ENCODE measurements at regions not wholly inside any gene's neighbourhood (a gene's known extent, or its start where the extent isn't known, plus 50 kb on each side); places are given as distances from the start of the nearest gene placed in this dataset.

GRCh38 chr16:59848296-59848695 lies 1114.2 kb upstream of the GOT2 start (continued):
- TF ChIP-seq SMARCA4 (IDR thresholded peaks at IDR 0.05) (no peak), ZNF551 (CRISPR knock-in tag; IDR thresholded peaks at IDR 0.05) (no peak)

- CTCF ChIA-PET (ENCODE audit: low intra/inter-chr PET ratio), result no interaction called here
- H2AFZ ChIP-seq (ENCODE audit: low read depth, low read length), result no peak overlapping the region
- 0% methylated on average over 3 of the region's 3 CpGs for WGBS (ENCODE audit: insufficient coverage, low coverage, missing lambda C conversion rate)
Measured at GRCh38 chr16:59840169-59840568, 1106.1 kb upstream of the GOT2 start.

GRCh38 chr16:59826767-59827166 lies 1092.7 kb upstream of the GOT2 start:
- POLR2A ChIA-PET, result no interaction called here
- Histone ChIP-seq H3K9me1 (ENCODE audit: control insufficient read depth, insufficient read depth, low read length) (no peaks in the 10 kb centered on the region), H3K27ac (ENCODE audit: extremely low read depth, low read depth, low read length) (no peak overlapping the region), H4K20me1 (replicated peaks; ENCODE audit: control insufficient read depth, insufficient read depth, low read length) (no peaks in the 10 kb centered on the region), H3K4me1 (replicated peaks in 1 of 2; ENCODE audit: control insufficient read depth in 2 of 2, insufficient read depth in 2 of 2, low read length in 2 of 2) (no peaks in the 10 kb centered on the region), H3K9ac (ENCODE audit: insufficient read depth in 1 of 2, low read depth in 2 of 2, low read length in 2 of 2) (no peak overlapping the region), H3K4me3 (no peak overlapping the region), H3K79me2 (ENCODE audit: control insufficient read depth, insufficient read depth, low read length) (no peaks in the 10 kb centered on the region), H3K36me3 (ENCODE audit: control insufficient read depth, insufficient read depth, low read length) (no peaks in the 10 kb centered on the region), H3K4me2 (ENCODE audit: insufficient read depth, low read length) (no peak overlapping the region), H3K9me3 (replicated peaks; ENCODE audit: control insufficient read depth, insufficient read depth, low read depth, low read length) (no peaks in the 10 kb centered on the region), H3K27me3 (ENCODE audit: control insufficient read depth in 2 of 2, insufficient read depth in 2 of 2, low read length in 2 of 2) (no peaks in the 10 kb centered on the region), H2AFZ (ENCODE audit: low read depth, low read length) (no peak overlapping the region)
- in situ Hi-C loops (cut with MboI), result no loop called here
- FAIRE-seq (no peak), DNase-seq (ENCODE audit: extremely low read depth in 1 of 4, low spot score in 3 of 4) (no peak), ATAC-seq (no peak)
- WGBS (ENCODE audit: insufficient coverage, low coverage, missing lambda C conversion rate), result 0% methylated on average over 1 of the region's 1 CpG
- CTCF ChIA-PET (ENCODE audit: low intra/inter-chr PET ratio), result no interaction called here
- TF ChIP-seq TAF1 (IDR thresholded peaks at IDR 0.05; ENCODE audit: control insufficient read depth, extremely low read depth, insufficient read depth, low read length, severe bottlenecking) (no peak), EWSR1 (IDR thresholded peaks at IDR 0.05; ENCODE audit: borderline replicate concordance, low read depth, partially characterized antibody) (no peak), ZNF512 (tag; IDR thresholded peaks at IDR 0.05) (no peak), KAT8 (IDR thresholded peaks at IDR 0.05; ENCODE audit: low read depth) (no peak), PCBP1 (IDR thresholded peaks at IDR 0.05; ENCODE audit: low read depth, low read length, poor library complexity, severe bottlenecking) (no peak), ZNF277 (CRISPR knock-in tag; IDR thresholded peaks at IDR 0.05; ENCODE audit: borderline replicate concordance) (no peak)
- BruUV-seq (replicated peaks), result no TSS peak
- intact Hi-C loops (cut with micrococcal nuclease), result no loop called here

More at GRCh38 chr16:59840169-59840568, 1106.1 kb upstream of the GOT2 start:
- intact Hi-C loops (cut with micrococcal nuclease) (no loop called here), in situ Hi-C loops (cut with MboI) (no loop called here)
- Histone ChIP-seq H3K27me3 (ENCODE audit: control insufficient read depth in 2 of 2, insufficient read depth in 2 of 2, low read length in 2 of 2) (no peaks in the 10 kb centered on the region), H3K4me3 (no peak overlapping the region), H3K27ac (ENCODE audit: extremely low read depth, low read depth, low read length) (no peak overlapping the region), H3K9me3 (replicated peaks; ENCODE audit: control insufficient read depth, insufficient read depth, low read depth, low read length) (no peaks in the 10 kb centered on the region), H3K36me3 (ENCODE audit: control insufficient read depth, insufficient read depth, low read length) (no peaks in the 10 kb centered on the region), H4K20me1 (replicated peaks; ENCODE audit: control insufficient read depth, insufficient read depth, low read length) (no peaks in the 10 kb centered on the region), H3K4me2 (ENCODE audit: insufficient read depth, low read length) (no peak overlapping the region), H3K9me1 (ENCODE audit: control insufficient read depth, insufficient read depth, low read length) (no peaks in the 10 kb centered on the region), H3K9ac (ENCODE audit: insufficient read depth in 1 of 2, low read depth in 2 of 2, low read length in 2 of 2) (no peak overlapping the region), H3K4me1 (replicated peaks in 1 of 2; ENCODE audit: control insufficient read depth in 2 of 2, insufficient read depth in 2 of 2, low read length in 2 of 2) (no peaks in the 10 kb centered on the region), H3K79me2 (ENCODE audit: control insufficient read depth, insufficient read depth, low read length) (no peaks in the 10 kb centered on the region)
- BruUV-seq (replicated peaks), result no TSS peak
- POLR2A ChIA-PET, result no interaction called here
- no peak for TF ChIP-seq POLR3A (IDR thresholded peaks at IDR 0.05; ENCODE audit: borderline replicate concordance, extremely low read depth, insufficient read depth, insufficient read length)
- no peak for TF ChIP-seq RHOXF2B (CRISPR knock-in tag; conservative IDR thresholded peaks at IDR 0.05)
- no peak for TF ChIP-seq ZNF778 (CRISPR knock-in tag; IDR thresholded peaks at IDR 0.05)
- ATAC-seq (no peak), FAIRE-seq (no peak), DNase-seq (ENCODE audit: extremely low read depth in 1 of 4, low spot score in 3 of 4) (no peak)
